GM21786 (cell line): ENCODE measurements at regions not wholly inside any gene's neighbourhood (a gene's known extent, or its start where the extent isn't known, plus 50 kb on each side); places are given as distances from the start of the nearest gene placed in this dataset.
"Not testable (repeated sequence)": the region's sequence is repeated elsewhere in the genome, so short reads cannot be mapped to it uniquely, and the experiment has no call there.

Experiments
- ATAC-seq: cut with Tn5 transposase; IDR thresholded peaks from one replicate; pipeline ENCODE4 v1.9.1; 2021; ENCODE audit not compliant: unreplicated experiment

GRCh38 chr11:21711341-21711740 lies 481.5 kb upstream of the ANO5 start:
- ATAC-seq = no peak

- ATAC-seq = no peak
These were observed 469.2 kb upstream of the ANO5 start for GRCh38 chr11:21723678-21724077.

GRCh38 chr11:21727102-21727501 lies 465.8 kb upstream of the ANO5 start:
- no peak for ATAC-seq

GRCh38 chr11:21736404-21736803 lies 456.5 kb upstream of the ANO5 start:
- no peak for ATAC-seq

- not testable (repeated sequence) for ATAC-seq
These were observed 440.2 kb upstream of the ANO5 start for GRCh38 chr11:21752475-21753243.

GRCh38 chr11:21753244-21753767 lies 439.6 kb upstream of the ANO5 start:
- not testable (repeated sequence) for ATAC-seq

GRCh38 chr11:21761000-21761399 lies 431.9 kb upstream of the ANO5 start:
- no peak for ATAC-seq

- ATAC-seq = no peak
These were observed 424.5 kb upstream of the ANO5 start for GRCh38 chr11:21768388-21768787.

GRCh38 chr11:21769188-21769587 lies 423.7 kb upstream of the ANO5 start:
- no peak for ATAC-seq

- no peak for ATAC-seq
These were observed 421.8 kb upstream of the ANO5 start for GRCh38 chr11:21771097-21771496.

GRCh38 chr11:21774212-21774611 lies 418.7 kb upstream of the ANO5 start:
- no peak for ATAC-seq

GRCh38 chr11:21775911-21776310 lies 417.0 kb upstream of the ANO5 start:
- ATAC-seq = no peak

- ATAC-seq = no peak
These were observed 408.9 kb upstream of the ANO5 start for GRCh38 chr11:21783954-21784353.

GRCh38 chr11:21785351-21785750 lies 407.5 kb upstream of the ANO5 start:
- ATAC-seq = no peak

- ATAC-seq = no peak
These were observed 398.6 kb upstream of the ANO5 start for GRCh38 chr11:21794306-21794705.

- no peak for ATAC-seq
These were observed 394.7 kb upstream of the ANO5 start for GRCh38 chr11:21798216-21798615.

GRCh38 chr11:21804523-21804922 lies 388.4 kb upstream of the ANO5 start:
- not testable (repeated sequence) for ATAC-seq

- no peak for ATAC-seq
These were observed 386.4 kb upstream of the ANO5 start for GRCh38 chr11:21806508-21806907.

GRCh38 chr11:21806947-21807346 lies 385.9 kb upstream of the ANO5 start:
- ATAC-seq = peak; percentile 53

- ATAC-seq = peak; percentile 58
These were observed 385.5 kb upstream of the ANO5 start for GRCh38 chr11:21807350-21807749.

- no peak for ATAC-seq
These were observed 382.2 kb upstream of the ANO5 start for GRCh38 chr11:21810650-21811049.

GRCh38 chr11:21811572-21811971 lies 381.3 kb upstream of the ANO5 start:
- ATAC-seq = no peak

GRCh38 chr11:21814169-21814568 lies 378.7 kb upstream of the ANO5 start:
- ATAC-seq = no peak
